ENCODE measurements at regions not wholly inside any gene's neighbourhood (a gene's known extent, or its start where the extent isn't known, plus 50 kb on each side); places are given as distances from the start of the nearest gene placed in this dataset.

DNA sequence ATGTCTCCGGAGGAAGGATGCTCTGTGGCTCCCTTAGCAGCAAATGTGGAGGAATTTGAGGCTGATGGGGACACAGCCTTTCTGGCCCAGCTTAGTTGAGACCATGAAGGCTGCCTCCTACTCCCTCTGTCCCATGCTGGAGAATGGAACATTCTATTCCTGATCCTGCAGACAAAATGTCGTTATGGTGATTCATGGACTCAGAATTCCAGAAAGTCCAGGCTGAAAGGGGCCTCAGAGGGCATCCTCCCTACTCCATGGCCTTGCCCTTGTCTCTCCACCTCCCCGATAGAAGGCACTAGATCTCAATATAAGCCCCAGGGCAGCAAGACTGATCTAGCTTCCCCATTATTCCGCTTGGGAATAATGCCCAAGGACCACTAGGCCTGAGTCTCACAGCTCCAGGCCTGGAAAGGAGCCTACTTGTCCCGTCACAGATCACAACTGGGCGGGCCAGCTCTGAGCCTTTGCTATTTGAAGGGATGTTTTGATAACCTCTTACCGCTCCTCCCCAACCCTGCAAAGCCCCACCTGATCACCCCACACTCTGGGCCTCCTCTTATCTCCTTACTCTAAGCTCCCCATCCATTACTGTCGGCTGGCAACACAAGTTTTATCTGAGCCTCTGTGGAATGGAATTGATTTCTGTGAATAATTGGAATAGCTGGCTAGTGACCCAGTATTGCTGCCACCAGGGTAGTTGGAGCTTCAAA lies 52.8 kb upstream of the TRABD2B start:
- ATAC-seq (no peak), DNase-seq (no peak)
- no peak overlapping the region for H3K27ac ChIP-seq
- no peaks in the 10 kb centered on the region for H3K36me3 ChIP-seq (ENCODE audit: insufficient read depth in 1 of 2, low read depth in 1 of 2)
- no peaks in the 10 kb centered on the region for H3K4me1 ChIP-seq
- H3K27me3 ChIP-seq (ENCODE audit: insufficient read depth in 3 of 3, low read length in 2 of 3), result no peaks in the 10 kb centered on the region
- H3K4me3 ChIP-seq, result no peak overlapping the region
- H3K9me3 ChIP-seq, result no peaks in the 10 kb centered on the region
- TF ChIP-seq, protein P1, sequence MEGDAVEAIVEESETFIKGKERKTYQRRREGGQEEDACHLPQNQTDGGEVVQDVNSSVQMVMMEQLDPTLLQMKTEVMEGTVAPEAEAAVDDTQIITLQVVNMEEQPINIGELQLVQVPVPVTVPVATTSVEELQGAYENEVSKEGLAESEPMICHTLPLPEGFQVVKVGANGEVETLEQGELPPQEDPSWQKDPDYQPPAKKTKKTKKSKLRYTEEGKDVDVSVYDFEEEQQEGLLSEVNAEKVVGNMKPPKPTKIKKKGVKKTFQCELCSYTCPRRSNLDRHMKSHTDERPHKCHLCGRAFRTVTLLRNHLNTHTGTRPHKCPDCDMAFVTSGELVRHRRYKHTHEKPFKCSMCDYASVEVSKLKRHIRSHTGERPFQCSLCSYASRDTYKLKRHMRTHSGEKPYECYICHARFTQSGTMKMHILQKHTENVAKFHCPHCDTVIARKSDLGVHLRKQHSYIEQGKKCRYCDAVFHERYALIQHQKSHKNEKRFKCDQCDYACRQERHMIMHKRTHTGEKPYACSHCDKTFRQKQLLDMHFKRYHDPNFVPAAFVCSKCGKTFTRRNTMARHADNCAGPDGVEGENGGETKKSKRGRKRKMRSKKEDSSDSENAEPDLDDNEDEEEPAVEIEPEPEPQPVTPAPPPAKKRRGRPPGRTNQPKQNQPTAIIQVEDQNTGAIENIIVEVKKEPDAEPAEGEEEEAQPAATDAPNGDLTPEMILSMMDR (IDR thresholded peaks at IDR 0.05), result no peak
- 77 to 84% (median 80%) methylated on average over 8 of the region's 8 CpGs for WGBS, 3 donors
- intact Hi-C loops (cut with DNase I), result loop anchor here in 1 of 2 donors (10.0 kb wide), 1 partner anchor 255 kb away; no protein-coding TSS in a partner anchor

- Histone ChIP-seq H3K4me1 (no peaks in the 10 kb centered on the region), H3K36me3 (ENCODE audit: insufficient read depth in 1 of 2, low read depth in 1 of 2) (no peaks in the 10 kb centered on the region), H3K9me3 (no peaks in the 10 kb centered on the region), H3K27ac (no peak overlapping the region), H3K27me3 (ENCODE audit: insufficient read depth in 3 of 3, low read length in 2 of 3) (no peaks in the 10 kb centered on the region), H3K4me3 (no peak overlapping the region)
- TF ChIP-seq, protein P1 (IDR thresholded peaks at IDR 0.05), result no peak
- DNase-seq (no peak), ATAC-seq (no peak)
- 62 to 69% (median 63%) methylated on average over 7 of the region's 7 CpGs for WGBS, 3 donors
- intact Hi-C loops (cut with DNase I), result loop anchor here in 1 of 2 donors (10.0 kb wide), 1 partner anchor 254 kb away; no protein-coding TSS in a partner anchor
Observed at GRCh38 chr1:48048980-48049379, 51.8 kb upstream of the TRABD2B start.

DNA sequence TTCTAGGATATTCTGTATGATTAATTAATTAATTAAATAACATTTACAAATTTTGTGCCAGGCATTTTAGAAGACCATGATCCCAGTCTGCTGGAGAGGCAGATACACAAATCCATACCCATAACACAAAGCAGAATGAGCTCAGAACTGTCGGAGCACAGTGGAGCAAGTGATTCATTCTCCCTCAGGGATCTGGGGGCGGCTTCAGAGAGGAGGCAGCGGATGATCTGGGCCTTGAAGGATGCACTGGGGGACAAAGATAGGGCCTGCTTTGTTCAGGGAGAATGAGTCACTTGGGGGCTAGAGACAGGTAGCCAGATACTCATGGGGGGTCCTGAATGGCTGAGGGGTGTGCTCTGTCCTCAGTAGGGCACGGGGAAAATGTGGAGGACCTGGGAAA lies 50.9 kb upstream of the TRABD2B start:
- no peak for ATAC-seq
- Histone ChIP-seq H3K27me3 (ENCODE audit: insufficient read depth in 3 of 3, low read length in 2 of 3) (no peaks in the 10 kb centered on the region), H3K9me3 (no peaks in the 10 kb centered on the region), H3K36me3 (ENCODE audit: insufficient read depth in 1 of 2, low read depth in 1 of 2) (no peaks in the 10 kb centered on the region), H3K4me3 (no peak overlapping the region), H3K27ac (no peak overlapping the region), H3K4me1 (no peaks in the 10 kb centered on the region)
- DNase-seq, result peak in 1 of 2 donors; percentile 41
- WGBS, 3 donors, result 71 to 83% (median 76%) methylated on average over 4 of the region's 4 CpGs
- TF ChIP-seq, protein P1 (IDR thresholded peaks at IDR 0.05), result no peak
- intact Hi-C loops (cut with DNase I), result loop anchor here in 1 of 2 donors (10.0 kb wide), 1 partner anchor 253 kb away; no protein-coding TSS in a partner anchor

DNA sequence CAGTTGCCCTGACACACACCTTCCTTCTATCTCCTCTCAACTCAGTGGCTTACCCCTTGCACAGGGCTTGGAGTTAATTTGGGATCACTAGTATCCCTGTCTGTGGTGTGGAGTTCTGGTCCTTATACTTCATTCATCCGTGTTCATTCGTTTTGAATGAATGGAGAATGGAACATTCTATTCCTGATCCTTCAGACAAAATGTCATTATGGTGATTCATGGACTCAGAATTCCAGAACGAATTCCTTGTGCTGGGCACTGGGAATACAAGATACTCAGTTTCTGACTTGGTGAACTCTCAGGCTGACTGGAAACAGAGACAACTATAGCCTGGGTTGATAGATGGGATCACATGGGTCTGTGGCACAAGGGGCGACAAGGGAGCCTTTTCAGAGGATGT lies 49.9 kb upstream of the TRABD2B start:
- ATAC-seq, result peak in 1 of 4 donors; percentile 42
- H3K27ac ChIP-seq, result no peak overlapping the region

More for the DNA sequence above, 49.9 kb upstream of the TRABD2B start:
- intact Hi-C loops (cut with DNase I), result loop anchor here in 1 of 2 donors (10.0 kb wide), 1 partner anchor 252 kb away; no protein-coding TSS in a partner anchor
- Histone ChIP-seq H3K4me1 (no peaks in the 10 kb centered on the region), H3K4me3 (no peak overlapping the region), H3K27me3 (ENCODE audit: insufficient read depth in 3 of 3, low read length in 2 of 3) (no peaks in the 10 kb centered on the region), H3K9me3 (no peaks in the 10 kb centered on the region), H3K36me3 (ENCODE audit: insufficient read depth in 1 of 2, low read depth in 1 of 2) (no peaks in the 10 kb centered on the region)
- no peak for DNase-seq
- TF ChIP-seq, protein P1 (IDR thresholded peaks at IDR 0.05), result no peak
- WGBS, 3 donors, result 56 to 69% (median 65%) methylated on average over 4 of the region's 4 CpGs

All from psoas muscle (tissue), 7 donors.